K562 (cell line): ENCODE measurements at regions not wholly inside any gene's neighbourhood (a gene's known extent, or its start where the extent isn't known, plus 50 kb on each side); places are given as distances from the start of the nearest gene placed in this dataset.

ENCODE experiments used
- ATAC-seq: fragments of 200-7000 bp; cut with Tn5 transposase; 3 replicates; pipeline ENCODE4 v1.9.1; 2020; ENCODE audit warnings: moderate library complexity
- BruUV-seq: library from RNA; stranded (reverse); fragments of 400-500 nt; replicated peaks from 2 replicates; lab custom pipeline; 2021; lab: Mats Ljungman, UMichigan
- CTCF ChIA-PET: fragments of 300-600 bp; formaldehyde crosslinking; extraction: SDS; loops from one replicate; lab custom pipeline; 2021; ENCODE audit warnings: low intra/inter-chr PET ratio; lab: Yijun Ruan, JAX
- POLR2A ChIA-PET: fragments of 300-600, 350-650 bp; sonication (Branson Sonifier 250); formaldehyde crosslinking; extraction: SDS; loops from one replicate; lab custom pipeline; 2021; ENCODE audit warnings: antibody characterized with exemption, inconsistent platforms; lab: Yijun Ruan, JAX
- DNase-seq, 4 experiments: peaks; one replicate each; pipeline versions ENCODE4 v3.0.0 to v3.0.0-alpha.2; 2011 to 2018; ENCODE audit warnings: low spot score in 3 of 4, mixed read lengths in 3 of 4; ENCODE audit errors: extremely low read depth in 1 of 4
- FAIRE-seq: peaks from 2 replicates; lab custom pipeline; 2011; peaks lifted over from hg19 to GRCh38; lab: Jason Lieb, UNC
- H2AFZ ChIP-seq: 2 replicates; pipeline ENCODE4 v1.6.0; 2011; ENCODE audit warnings: low read depth, low read length, control low read depth, inconsistent platforms
- H3K27ac ChIP-seq: fragments of 200-600 bp; 3 replicates; pipeline ENCODE4 v1.8.0; 2011; ENCODE audit warnings: low read depth, mild to moderate bottlenecking, control low read depth, inconsistent platforms, low read length, moderate library complexity, mixed read lengths; ENCODE audit errors: extremely low read depth
- H3K27me3 ChIP-seq, 2 experiments: fragments of 300-600 bp in 1 of 2; 2 replicates in 1 of 2; 3 replicates in 1 of 2; pipeline versions ENCODE4 v1.6.0 to v1.8.0; 2011; ENCODE audit warnings: inconsistent platforms in 2 of 2, low read length in 2 of 2, mild to moderate bottlenecking in 1 of 2, mixed read lengths in 1 of 2, moderate library complexity in 1 of 2; ENCODE audit not compliant: control insufficient read depth in 2 of 2, insufficient read depth in 2 of 2
- H3K36me3 ChIP-seq: fragments of 300-600 bp; 3 replicates; pipeline ENCODE4 v1.8.0; 2011; ENCODE audit warnings: mild to moderate bottlenecking, low read length, inconsistent platforms; ENCODE audit not compliant: control insufficient read depth, insufficient read depth
- H3K4me1 ChIP-seq, 2 experiments: fragments of 200-600 bp in 1 of 2; replicated peaks in 1 of 2; 2 replicates in 1 of 2; 3 replicates in 1 of 2; pipeline versions ENCODE4 v1.5.1 to v1.8.0; 2011; ENCODE audit warnings: inconsistent platforms in 2 of 2, low read length in 2 of 2, mild to moderate bottlenecking in 1 of 2, mixed read lengths in 1 of 2, moderate library complexity in 1 of 2; ENCODE audit not compliant: control insufficient read depth in 2 of 2, insufficient read depth in 2 of 2
- H3K4me2 ChIP-seq: 2 replicates; pipeline ENCODE4 v1.6.1; 2011; ENCODE audit warnings: low read length, control low read depth, inconsistent platforms, mixed read lengths; ENCODE audit not compliant: insufficient read depth
- H3K4me3 ChIP-seq: fragments of 200-600 bp; sonication (generic), shearing (Covaris generic); 2 replicates; pipeline ENCODE4 v1.5.1; 2016; ENCODE audit warnings: control low read depth, inconsistent platforms
- H3K79me2 ChIP-seq: fragments of 200-600 bp; 3 replicates; pipeline ENCODE4 v1.8.0; 2011; ENCODE audit warnings: low read length, inconsistent platforms; ENCODE audit not compliant: control insufficient read depth, insufficient read depth
- H3K9ac ChIP-seq, 2 experiments: 2 replicates each; pipeline versions ENCODE4 v1.6.0 to v1.6.1; 2011; ENCODE audit warnings: low read depth in 2 of 2, low read length in 2 of 2, control low read depth in 1 of 2, inconsistent platforms in 1 of 2, mild to moderate bottlenecking in 1 of 2, mixed read lengths in 1 of 2; ENCODE audit not compliant: insufficient read depth in 1 of 2
- H3K9me1 ChIP-seq: one replicate; pipeline ENCODE4 v1.6.0; 2011; ENCODE audit warnings: inconsistent platforms, mild to moderate bottlenecking, low read length, moderate library complexity; ENCODE audit not compliant: control insufficient read depth, insufficient read depth
- H3K9me3 ChIP-seq: replicated peaks from 2 replicates; pipeline ENCODE4 v1.5.1; 2011; ENCODE audit warnings: low read depth, low read length, inconsistent platforms; ENCODE audit not compliant: control insufficient read depth, insufficient read depth
- H4K20me1 ChIP-seq: replicated peaks from 2 replicates; pipeline ENCODE4 v1.6.1; 2011; ENCODE audit warnings: low read length, inconsistent platforms, mixed read lengths; ENCODE audit not compliant: control insufficient read depth, insufficient read depth
- CHD4 ChIP-seq: fragments of 200-600 bp; sonication (generic); IDR thresholded peaks from 3 replicates; pipeline ENCODE4 v1.6.1; 2012; ENCODE audit warnings: low read depth, mild to moderate bottlenecking, mixed read lengths, low read length, inconsistent platforms; ENCODE audit not compliant: insufficient read depth, insufficient replicate concordance, poor library complexity, severe bottlenecking
- COPS2 ChIP-seq: fragments of 450-650 bp; conservative IDR thresholded peaks from 2 replicates; pipeline ENCODE4 v1.6.1; 2016; ENCODE audit warnings: mild to moderate bottlenecking, moderate library complexity
- GABPA ChIP-seq: fragments of 200-800 bp; sonication (Bioruptor generic); conservative IDR thresholded peaks from 2 replicates; pipeline ENCODE4 v1.6.1; 2016; ENCODE audit warnings: low read depth, missing genetic modification characterization, missing compliant biosample characterization
- HDAC6 ChIP-seq: IDR thresholded peaks from 2 replicates; pipeline ENCODE4 v1.6.1; 2012; ENCODE audit warnings: low read depth, mild to moderate bottlenecking, control low read depth, inconsistent platforms, low read length, moderate library complexity
- ILK ChIP-seq: fragments of 450-650 bp; IDR thresholded peaks from 2 replicates; pipeline ENCODE4 v1.6.1; 2016; ENCODE audit warnings: missing genetic modification characterization, low read depth, mild to moderate bottlenecking, missing compliant biosample characterization, moderate library complexity, borderline replicate concordance
- KDM5B ChIP-seq: fragments of 200-600 bp; sonication (generic); IDR thresholded peaks from 2 replicates; pipeline ENCODE4 v1.6.1; 2012; ENCODE audit warnings: low read depth, mild to moderate bottlenecking, moderate library complexity, low read length, control low read depth, inconsistent platforms; ENCODE audit not compliant: insufficient replicate concordance
- NELFE ChIP-seq: IDR thresholded peaks from 2 replicates; pipeline ENCODE4 v1.6.1; 2011; ENCODE audit warnings: mild to moderate bottlenecking; ENCODE audit not compliant: insufficient read depth, insufficient read length
- NR4A1 ChIP-seq, 2 experiments: fragments of 250-450 bp in 1 of 2; fragments of 450-650 bp in 1 of 2; sonication (Bioruptor Pico) in 1 of 2; IDR thresholded peaks; 2 replicates each; pipeline versions ENCODE4 v1.4.0 to v1.6.1; 2016 to 2020; ENCODE audit warnings: mild to moderate bottlenecking in 2 of 2, missing compliant biosample characterization in 1 of 2, missing genetic modification characterization in 1 of 2, moderate library complexity in 1 of 2
- PHB ChIP-seq: fragments of 250-450 bp; sonication (Bioruptor Pico); IDR thresholded peaks from 2 replicates; pipeline ENCODE4 v1.5.0; 2021
- SMARCB1 ChIP-seq: IDR thresholded peaks from 2 replicates; pipeline ENCODE4 v1.6.1; 2011; ENCODE audit warnings: improper control_type of control experiment, low read depth; ENCODE audit not compliant: insufficient read length
- SOX6 ChIP-seq: fragments of 450-650 bp; IDR thresholded peaks from 2 replicates; pipeline ENCODE4 v1.6.1; 2014; ENCODE audit warnings: mild to moderate bottlenecking
- SRSF7 ChIP-seq: fragments of 200-400 bp; formaldehyde crosslinking; optimal IDR thresholded peaks from 2 replicates; pipeline ENCODE3; 2017; ENCODE audit warnings: mild to moderate bottlenecking, low read depth, low read length
- WHSC1 ChIP-seq: IDR thresholded peaks from one replicate; pipeline ENCODE4 v1.6.1; 2012; ENCODE audit warnings: low read length, control low read depth, inconsistent platforms
- ZNF217 ChIP-seq: sonication (generic); formaldehyde crosslinking; IDR thresholded peaks from 2 replicates; pipeline ENCODE4 v1.8.0; 2022; ENCODE audit warnings: mild to moderate bottlenecking, missing genetic modification reagents
- whole genome bisulfite sequencing: fragments of 100-300 bp; shearing (Covaris generic); methylation state at CpG from one replicate; pipeline ENCODE4 v1.1.6; 2016; ENCODE audit warnings: low coverage, mixed read lengths; ENCODE audit not compliant: insufficient coverage; ENCODE audit errors: missing lambda C conversion rate; 5-methylcytosine and 5-hydroxymethylcytosine counted together
- in situ Hi-C: fragments of 300-500 bp; cut with MboI; formaldehyde crosslinking; loops from 4 replicates; pipeline ENCODE4 v1.15.0; 2018; ENCODE audit warnings: inconsistent platforms, mixed read lengths
- intact Hi-C: fragments of 100-400 bp; cut with micrococcal nuclease; formaldehyde crosslinking; loops from 2 replicates; pipeline ENCODE4 v1.14.2; 2022
- TF ChIP-seq, protein P1 (sequence below): sonication (generic); formaldehyde crosslinking; IDR thresholded peaks from 2 replicates; pipeline ENCODE4 v1.8.1; 2023; ENCODE audit warnings: mild to moderate bottlenecking, missing genetic modification reagents
- TF ChIP-seq, protein P2 (sequence below): fragments of 250-450 bp; sonication (Bioruptor Pico); IDR thresholded peaks from 2 replicates; pipeline ENCODE4 v1.5.1; 2021; ENCODE audit warnings: mild to moderate bottlenecking
- TF ChIP-seq, protein P3 (sequence below): fragments of 250-450 bp; sonication (Bioruptor Pico); IDR thresholded peaks from 2 replicates; pipeline ENCODE4 v1.8.0; 2021; ENCODE audit warnings: moderate library complexity, mild to moderate bottlenecking, inconsistent platforms

DNA sequence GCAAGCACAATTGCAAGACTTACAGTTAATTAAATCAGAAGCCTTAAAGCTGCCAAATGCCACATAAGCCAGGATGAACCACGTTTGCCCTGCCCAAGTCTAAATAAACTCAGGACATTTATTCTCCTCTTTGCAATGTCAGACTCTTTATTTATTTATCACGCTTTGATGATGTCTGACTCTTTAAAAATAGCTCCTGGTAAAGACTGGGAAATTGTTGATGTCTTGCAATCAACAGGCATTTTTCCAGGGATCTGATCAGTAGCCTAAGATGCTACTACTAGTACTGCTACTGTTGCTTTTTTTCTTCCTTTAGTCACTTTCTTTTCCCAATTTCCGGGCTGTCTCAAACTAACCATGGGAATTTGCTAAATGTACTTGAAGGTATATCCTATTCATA, 365.8 kb upstream of the MARCKS start:
- Histone ChIP-seq H3K27me3 (no peaks in the 10 kb centered on the region), H3K36me3 (no peaks in the 10 kb centered on the region), H4K20me1 (no peaks in the 10 kb centered on the region), H3K27ac (no peak overlapping the region), H3K4me3 (no peak overlapping the region), H3K9ac (no peak overlapping the region), H3K79me2 (no peaks in the 10 kb centered on the region), H3K9me1 (no peaks in the 10 kb centered on the region), H3K4me1 (no peaks in the 10 kb centered on the region), H3K4me2 (no peak overlapping the region), H3K9me3 (no peaks in the 10 kb centered on the region), H2AFZ (no peak overlapping the region)
- no peak for FAIRE-seq
- WGBS: 0% methylated on average over 3 of the region's 3 CpGs
- DNase-seq: no peak
- in situ Hi-C loops: no loop called here
- CTCF ChIA-PET: no interaction called here
- POLR2A ChIA-PET: no interaction called here
- ATAC-seq: no peak
- no TSS peak for BruUV-seq
- intact Hi-C loops: no loop called here
- TF ChIP-seq SOX6: no peak
- no peak for TF ChIP-seq ILK (tag)
- no peak for TF ChIP-seq NR4A1 (CRISPR knock-in tag; IDR thresholded peaks at IDR 0.05)
- TF ChIP-seq NR4A1 (tag; IDR thresholded peaks at IDR 0.05): no peak
- TF ChIP-seq, protein P1, sequence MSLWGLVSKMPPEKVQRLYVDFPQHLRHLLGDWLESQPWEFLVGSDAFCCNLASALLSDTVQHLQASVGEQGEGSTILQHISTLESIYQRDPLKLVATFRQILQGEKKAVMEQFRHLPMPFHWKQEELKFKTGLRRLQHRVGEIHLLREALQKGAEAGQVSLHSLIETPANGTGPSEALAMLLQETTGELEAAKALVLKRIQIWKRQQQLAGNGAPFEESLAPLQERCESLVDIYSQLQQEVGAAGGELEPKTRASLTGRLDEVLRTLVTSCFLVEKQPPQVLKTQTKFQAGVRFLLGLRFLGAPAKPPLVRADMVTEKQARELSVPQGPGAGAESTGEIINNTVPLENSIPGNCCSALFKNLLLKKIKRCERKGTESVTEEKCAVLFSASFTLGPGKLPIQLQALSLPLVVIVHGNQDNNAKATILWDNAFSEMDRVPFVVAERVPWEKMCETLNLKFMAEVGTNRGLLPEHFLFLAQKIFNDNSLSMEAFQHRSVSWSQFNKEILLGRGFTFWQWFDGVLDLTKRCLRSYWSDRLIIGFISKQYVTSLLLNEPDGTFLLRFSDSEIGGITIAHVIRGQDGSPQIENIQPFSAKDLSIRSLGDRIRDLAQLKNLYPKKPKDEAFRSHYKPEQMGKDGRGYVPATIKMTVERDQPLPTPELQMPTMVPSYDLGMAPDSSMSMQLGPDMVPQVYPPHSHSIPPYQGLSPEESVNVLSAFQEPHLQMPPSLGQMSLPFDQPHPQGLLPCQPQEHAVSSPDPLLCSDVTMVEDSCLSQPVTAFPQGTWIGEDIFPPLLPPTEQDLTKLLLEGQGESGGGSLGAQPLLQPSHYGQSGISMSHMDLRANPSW (CRISPR knock-in tag): no peak
- TF ChIP-seq NELFE: no peak
- no peak for TF ChIP-seq KDM5B
- no peak for TF ChIP-seq HDAC6
- TF ChIP-seq SRSF7: no peak
- no peak for TF ChIP-seq COPS2
- TF ChIP-seq ZNF217 (CRISPR knock-in tag): no peak
- no peak for TF ChIP-seq WHSC1
- TF ChIP-seq GABPA: no peak
- TF ChIP-seq CHD4: no peak
- TF ChIP-seq, protein P2, sequence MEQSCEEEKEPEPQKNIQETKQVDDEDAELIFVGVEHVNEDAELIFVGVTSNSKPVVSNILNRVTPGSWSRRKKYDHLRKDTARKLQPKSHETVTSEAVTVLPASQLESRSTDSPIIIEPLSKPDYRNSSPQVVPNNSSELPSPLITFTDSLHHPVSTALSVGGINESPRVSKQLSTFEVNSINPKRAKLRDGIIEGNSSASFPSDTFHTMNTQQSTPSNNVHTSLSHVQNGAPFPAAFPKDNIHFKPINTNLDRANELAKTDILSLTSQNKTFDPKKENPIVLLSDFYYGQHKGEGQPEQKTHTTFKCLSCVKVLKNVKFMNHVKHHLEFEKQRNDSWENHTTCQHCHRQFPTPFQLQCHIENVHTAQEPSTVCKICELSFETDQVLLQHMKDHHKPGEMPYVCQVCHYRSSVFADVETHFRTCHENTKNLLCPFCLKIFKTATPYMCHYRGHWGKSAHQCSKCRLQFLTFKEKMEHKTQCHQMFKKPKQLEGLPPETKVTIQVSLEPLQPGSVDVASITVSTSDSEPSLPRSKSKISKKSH (CRISPR knock-in tag): no peak
- TF ChIP-seq SMARCB1: no peak
- TF ChIP-seq PHB: no peak
- TF ChIP-seq, protein P3, sequence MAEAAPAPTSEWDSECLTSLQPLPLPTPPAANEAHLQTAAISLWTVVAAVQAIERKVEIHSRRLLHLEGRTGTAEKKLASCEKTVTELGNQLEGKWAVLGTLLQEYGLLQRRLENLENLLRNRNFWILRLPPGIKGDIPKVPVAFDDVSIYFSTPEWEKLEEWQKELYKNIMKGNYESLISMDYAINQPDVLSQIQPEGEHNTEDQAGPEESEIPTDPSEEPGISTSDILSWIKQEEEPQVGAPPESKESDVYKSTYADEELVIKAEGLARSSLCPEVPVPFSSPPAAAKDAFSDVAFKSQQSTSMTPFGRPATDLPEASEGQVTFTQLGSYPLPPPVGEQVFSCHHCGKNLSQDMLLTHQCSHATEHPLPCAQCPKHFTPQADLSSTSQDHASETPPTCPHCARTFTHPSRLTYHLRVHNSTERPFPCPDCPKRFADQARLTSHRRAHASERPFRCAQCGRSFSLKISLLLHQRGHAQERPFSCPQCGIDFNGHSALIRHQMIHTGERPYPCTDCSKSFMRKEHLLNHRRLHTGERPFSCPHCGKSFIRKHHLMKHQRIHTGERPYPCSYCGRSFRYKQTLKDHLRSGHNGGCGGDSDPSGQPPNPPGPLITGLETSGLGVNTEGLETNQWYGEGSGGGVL (CRISPR knock-in tag): no peak
